T-helper 2 cell treated with Interferon-gamma antibody and Interleukin-4, amounts not matched to agents 100 ng/mL and 5 ng/mL, for 36 hours (primary cell): ENCODE measurements at regions not wholly inside any gene's neighbourhood (a gene's known extent, or its start where the extent isn't known, plus 50 kb on each side); places are given as distances from the start of the nearest gene placed in this dataset.

Experiments used
- intact Hi-C: fragments of 100-400 bp; cut with micrococcal nuclease; formaldehyde crosslinking; loops from one replicate; pipeline ENCODE4 v1.15.1; 2023

- intact Hi-C loops = no loop called here
Observed at GRCh38 chr16:86991679-86992078, 325.5 kb downstream of the C16orf95 start.

GRCh38 chr16:86992587-86992986 is 324.6 kb downstream of the C16orf95 start:
- intact Hi-C loops = no loop called here

GRCh38 chr16:86993426-86994110 is 323.6 kb downstream of the C16orf95 start:
- intact Hi-C loops = no loop called here

GRCh38 chr16:86994215-86994614 is 323.0 kb downstream of the C16orf95 start:
- intact Hi-C loops = no loop called here

GRCh38 chr16:86994651-86995171 is 322.5 kb downstream of the C16orf95 start:
- intact Hi-C loops = no loop called here

- intact Hi-C loops = no loop called here
Observed at GRCh38 chr16:86995456-86995855, 321.7 kb downstream of the C16orf95 start.

- intact Hi-C loops = no loop called here
Observed at GRCh38 chr16:86996081-86996480, 321.1 kb downstream of the C16orf95 start.

- intact Hi-C loops = no loop called here
Observed at GRCh38 chr16:86997058-86997457, 320.1 kb downstream of the C16orf95 start.

GRCh38 chr16:86998196-86999001 is 318.8 kb downstream of the C16orf95 start:
- intact Hi-C loops = no loop called here

GRCh38 chr16:87000001-87000400 is 317.2 kb downstream of the C16orf95 start:
- intact Hi-C loops = no loop called here

- intact Hi-C loops = no loop called here
Observed at GRCh38 chr16:87002717-87003413, 314.3 kb downstream of the C16orf95 start.

GRCh38 chr16:87003414-87003755 is 313.8 kb downstream of the C16orf95 start:
- intact Hi-C loops = no loop called here

GRCh38 chr16:87006021-87006420 is 311.2 kb downstream of the C16orf95 start:
- intact Hi-C loops = no loop called here

GRCh38 chr16:87006789-87007745 is 310.1 kb downstream of the C16orf95 start:
- intact Hi-C loops = no loop called here

- intact Hi-C loops = no loop called here
Observed at GRCh38 chr16:87007907-87008306, 309.3 kb downstream of the C16orf95 start.

GRCh38 chr16:87008664-87009063 is 308.5 kb downstream of the C16orf95 start:
- intact Hi-C loops = no loop called here

- intact Hi-C loops = no loop called here
Observed at GRCh38 chr16:87012954-87013938, 303.9 kb downstream of the C16orf95 start.

GRCh38 chr16:87014112-87014511 is 303.1 kb downstream of the C16orf95 start:
- intact Hi-C loops = no loop called here

- intact Hi-C loops = no loop called here
Observed at GRCh38 chr16:87015021-87015420, 302.2 kb downstream of the C16orf95 start.
